ENCODE measurements at regions not wholly inside any gene's neighbourhood (a gene's known extent, or its start where the extent isn't known, plus 50 kb on each side); places are given as distances from the start of the nearest gene placed in this dataset.

- no peak overlapping the region for H3K27ac Mint-ChIP-seq
- no peaks in the 10 kb centered on the region for H3K36me3 Mint-ChIP-seq (ENCODE audit: insufficient read depth)
- H3K27me3 Mint-ChIP-seq: peaks cover 71% of the 10 kb centered on the region
- no peak for TF ChIP-seq CTCF (IDR thresholded peaks at IDR 0.05; ENCODE audit: unreplicated experiment)
- H3K4me3 Mint-ChIP-seq (ENCODE audit: low read depth): no peak overlapping the region
- DNase-seq (ENCODE audit: low spot score, unreplicated experiment): no peak
- no peaks in the 10 kb centered on the region for H3K9me3 Mint-ChIP-seq (ENCODE audit: low read depth)
- H3K4me1 Mint-ChIP-seq (ENCODE audit: low read depth): peaks cover 10% of the 10 kb centered on the region
Measured at GRCh38 chr2:147500819-147501395, 343.9 kb upstream of the ACVR2A start.

GRCh38 chr2:147500229-147500628, 344.6 kb upstream of the ACVR2A start:
- peaks cover 10% of the 10 kb centered on the region for H3K4me1 Mint-ChIP-seq (ENCODE audit: low read depth)
- no peaks in the 10 kb centered on the region for H3K9me3 Mint-ChIP-seq (ENCODE audit: low read depth)
- DNase-seq (ENCODE audit: low spot score, unreplicated experiment): no peak
- no peak for TF ChIP-seq CTCF (IDR thresholded peaks at IDR 0.05; ENCODE audit: unreplicated experiment)
- H3K4me3 Mint-ChIP-seq (ENCODE audit: low read depth): no peak overlapping the region
- H3K27me3 Mint-ChIP-seq: peaks cover 76% of the 10 kb centered on the region
- H3K27ac Mint-ChIP-seq: no peak overlapping the region
- no peaks in the 10 kb centered on the region for H3K36me3 Mint-ChIP-seq (ENCODE audit: insufficient read depth)

- Mint-ChIP-seq H3K9me3 (ENCODE audit: low read depth) (peaks cover 1% of the 10 kb centered on the region), H3K4me1 (ENCODE audit: low read depth) (peaks cover 10% of the 10 kb centered on the region), H3K36me3 (ENCODE audit: insufficient read depth) (peaks cover under 1% of the 10 kb centered on the region), H3K4me3 (ENCODE audit: low read depth) (no peak overlapping the region), H3K27me3 (peaks cover 76% of the 10 kb centered on the region), H3K27ac (no peak overlapping the region)
- no peak for DNase-seq (ENCODE audit: low spot score, unreplicated experiment)
- TF ChIP-seq CTCF (IDR thresholded peaks at IDR 0.05; ENCODE audit: unreplicated experiment): no peak
Measured at GRCh38 chr2:147499785-147500184, 345.0 kb upstream of the ACVR2A start.

- peaks cover 8% of the 10 kb centered on the region for H3K4me1 Mint-ChIP-seq (ENCODE audit: low read depth)
- peaks cover 5% of the 10 kb centered on the region for H3K9me3 Mint-ChIP-seq (ENCODE audit: low read depth)
- no peak overlapping the region for H3K4me3 Mint-ChIP-seq (ENCODE audit: low read depth)
- no peak for DNase-seq (ENCODE audit: low spot score, unreplicated experiment)
- H3K36me3 Mint-ChIP-seq (ENCODE audit: insufficient read depth): peaks cover 2% of the 10 kb centered on the region
- H3K27ac Mint-ChIP-seq: no peak overlapping the region
- TF ChIP-seq CTCF (IDR thresholded peaks at IDR 0.05; ENCODE audit: unreplicated experiment): no peak
- H3K27me3 Mint-ChIP-seq: peaks cover 76% of the 10 kb centered on the region
Measured at GRCh38 chr2:147495734-147496133, 349.1 kb upstream of the ACVR2A start.

GRCh38 chr2:147492471-147492870, 352.4 kb upstream of the ACVR2A start:
- peaks cover 5% of the 10 kb centered on the region for H3K9me3 Mint-ChIP-seq (ENCODE audit: low read depth)
- no peak for DNase-seq (ENCODE audit: low spot score, unreplicated experiment)
- no peak overlapping the region for H3K27ac Mint-ChIP-seq
- no peak for TF ChIP-seq CTCF (IDR thresholded peaks at IDR 0.05; ENCODE audit: unreplicated experiment)
- peaks cover 2% of the 10 kb centered on the region for H3K36me3 Mint-ChIP-seq (ENCODE audit: insufficient read depth)
- H3K4me1 Mint-ChIP-seq (ENCODE audit: low read depth): peaks cover 11% of the 10 kb centered on the region
- H3K4me3 Mint-ChIP-seq (ENCODE audit: low read depth): no peak overlapping the region
- peaks cover 84% of the 10 kb centered on the region for H3K27me3 Mint-ChIP-seq

Data from progenitor cell of endocrine pancreas (in vitro differentiated cells).